ENCODE measurements at regions not wholly inside any gene's neighbourhood (a gene's known extent, or its start where the extent isn't known, plus 50 kb on each side); places are given as distances from the start of the nearest gene placed in this dataset.
"Not testable (repeated sequence)": the region's sequence is repeated elsewhere in the genome, so short reads cannot be mapped to it uniquely, and the experiment has no call there.

- no peak for DNase-seq
Measured at GRCh38 chr16:22627043-22627442, 116.4 kb downstream of the NPIPB5 start.

GRCh38 chr16:22628994-22629393 is 118.3 kb downstream of the NPIPB5 start:
- DNase-seq: no peak

GRCh38 chr16:22630242-22630641 is 119.6 kb downstream of the NPIPB5 start:
- DNase-seq: no peak

DNA sequence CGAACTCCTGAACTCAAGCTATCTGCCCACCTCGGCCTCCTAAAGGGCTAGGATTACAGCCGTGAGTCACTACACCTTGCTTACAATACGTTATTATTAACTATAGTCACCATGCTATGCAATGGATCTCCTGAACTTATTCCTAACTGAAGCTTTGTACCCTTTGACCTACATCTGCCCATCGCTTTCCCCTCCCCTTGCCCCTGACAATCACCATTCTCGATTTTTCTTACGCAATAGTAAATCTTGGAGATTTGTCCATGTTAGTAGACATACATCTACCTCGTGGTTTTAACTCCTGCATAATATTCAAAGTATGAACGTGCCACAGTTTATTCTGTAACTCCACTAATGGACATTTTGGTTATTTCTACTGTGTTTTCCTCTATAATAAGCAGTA is 120.6 kb downstream of the NPIPB5 start:
- no peak for DNase-seq

- no peak for DNase-seq
Measured at GRCh38 chr16:22632606-22633005, 121.9 kb downstream of the NPIPB5 start.

GRCh38 chr16:22633280-22633679 is 122.6 kb downstream of the NPIPB5 start:
- DNase-seq: no peak

- no peak for DNase-seq
Measured at GRCh38 chr16:22633799-22634198, 123.1 kb downstream of the NPIPB5 start.

DNA sequence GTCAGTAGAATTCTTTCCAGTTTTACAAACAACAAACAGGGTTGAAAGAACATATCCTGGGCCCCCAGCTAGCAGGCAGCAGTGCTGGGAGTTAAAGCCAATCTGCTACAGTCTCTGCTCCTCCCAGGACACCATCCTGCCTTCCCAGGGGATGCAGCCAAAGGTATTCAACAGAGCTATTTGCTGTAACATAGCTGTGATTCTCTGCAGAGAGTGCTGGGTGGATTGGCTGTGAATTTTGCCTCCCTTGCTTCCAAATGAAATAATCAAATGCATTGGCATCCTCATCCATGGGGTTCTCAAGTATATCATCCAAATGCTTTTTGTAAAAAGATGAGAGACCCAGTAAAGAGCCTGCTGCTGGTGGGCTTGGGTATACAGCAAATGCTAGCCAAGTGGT is 124.3 kb downstream of the NPIPB5 start:
- no peak for DNase-seq

DNA sequence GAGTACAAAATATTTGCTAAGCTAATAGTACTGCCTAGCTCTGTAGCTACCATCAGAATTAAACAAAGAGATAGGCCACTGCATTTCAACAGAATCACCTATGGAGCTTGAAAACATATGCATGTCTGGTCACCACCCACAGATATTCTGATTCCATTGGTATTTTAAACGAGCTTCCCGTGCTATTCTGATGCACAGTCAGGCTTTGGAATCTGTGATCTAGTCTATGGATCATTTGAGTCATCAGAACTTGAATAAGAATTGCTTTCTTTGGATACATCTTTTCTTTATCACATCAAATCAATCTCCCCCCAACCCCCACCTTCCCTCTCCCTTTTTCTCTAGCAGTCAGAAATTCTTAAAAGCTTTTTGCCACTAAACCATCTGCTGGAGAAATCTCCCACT is 124.7 kb downstream of the NPIPB5 start:
- no peak for DNase-seq

DNA sequence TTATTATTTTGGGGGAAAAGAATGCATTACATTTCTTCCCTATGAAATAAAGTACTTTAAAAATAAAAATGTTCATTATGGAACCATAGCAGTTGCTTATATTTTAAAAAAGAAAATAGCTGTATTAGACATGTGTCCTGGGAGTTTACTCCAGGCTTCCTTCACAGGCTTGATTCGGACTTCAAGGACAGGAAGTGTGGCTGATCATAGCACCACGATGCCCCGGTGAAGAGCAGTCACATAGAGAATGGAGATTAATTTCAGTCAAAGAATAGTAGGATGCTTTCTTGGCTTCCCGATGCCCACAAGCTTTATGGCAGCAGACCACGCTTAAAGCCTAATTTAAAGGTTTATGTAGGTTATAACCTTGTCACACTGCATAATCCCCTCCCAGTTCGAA is 125.1 kb downstream of the NPIPB5 start:
- no peak for DNase-seq

GRCh38 chr16:22638393-22639206 is 127.9 kb downstream of the NPIPB5 start:
- DNase-seq: no peak

DNA sequence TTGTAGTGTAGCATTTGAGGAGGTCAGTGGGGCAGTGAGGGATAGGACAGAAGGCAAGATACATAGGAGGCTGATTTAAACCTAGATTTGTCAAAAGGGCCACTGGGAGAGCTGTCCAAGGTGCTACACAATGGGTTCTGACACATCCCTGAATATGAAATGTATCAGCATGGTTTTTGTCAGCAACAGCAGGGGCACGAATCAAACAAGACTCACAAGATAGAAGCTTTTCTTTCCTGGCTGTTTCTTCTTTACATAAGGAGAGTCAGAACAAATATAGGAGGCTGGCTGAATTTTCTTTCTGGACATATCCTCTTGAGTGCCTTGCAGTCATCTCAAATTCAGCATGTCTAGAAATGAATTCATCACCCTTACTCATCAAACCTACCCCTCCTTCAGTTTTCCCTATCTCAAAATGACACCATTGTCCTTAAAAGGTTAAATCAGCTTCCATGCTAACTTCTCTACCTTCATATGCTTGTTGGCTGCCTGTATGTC is 130.5 kb downstream of the NPIPB5 start:
- DNase-seq: no peak

- DNase-seq: no peak
Measured at GRCh38 chr16:22642416-22643088, 131.9 kb downstream of the NPIPB5 start.

GRCh38 chr16:22643203-22643602 is 132.5 kb downstream of the NPIPB5 start:
- DNase-seq: not testable (repeated sequence)

GRCh38 chr16:22643886-22644285 is 133.2 kb downstream of the NPIPB5 start:
- no peak for DNase-seq

DNA sequence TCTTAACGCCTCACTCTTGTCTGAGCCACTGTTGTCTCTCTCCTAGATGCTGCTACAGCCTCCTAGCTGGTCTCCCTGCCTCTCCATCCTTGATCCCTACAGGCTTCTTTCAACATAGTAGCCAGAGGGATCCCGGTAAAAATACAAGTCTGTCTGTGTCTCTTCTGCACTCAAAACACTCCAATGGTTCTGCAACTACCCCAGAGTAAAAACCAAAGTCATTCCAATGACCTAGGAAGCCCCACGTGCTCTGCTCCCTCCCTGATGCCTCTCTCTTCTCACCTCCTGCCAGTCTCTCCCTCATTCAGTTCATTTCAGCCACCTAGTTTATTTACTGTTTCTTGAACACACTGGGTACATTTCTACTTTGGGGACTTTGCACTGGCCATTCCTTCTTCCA is 135.2 kb downstream of the NPIPB5 start:
- DNase-seq: no peak

DNA sequence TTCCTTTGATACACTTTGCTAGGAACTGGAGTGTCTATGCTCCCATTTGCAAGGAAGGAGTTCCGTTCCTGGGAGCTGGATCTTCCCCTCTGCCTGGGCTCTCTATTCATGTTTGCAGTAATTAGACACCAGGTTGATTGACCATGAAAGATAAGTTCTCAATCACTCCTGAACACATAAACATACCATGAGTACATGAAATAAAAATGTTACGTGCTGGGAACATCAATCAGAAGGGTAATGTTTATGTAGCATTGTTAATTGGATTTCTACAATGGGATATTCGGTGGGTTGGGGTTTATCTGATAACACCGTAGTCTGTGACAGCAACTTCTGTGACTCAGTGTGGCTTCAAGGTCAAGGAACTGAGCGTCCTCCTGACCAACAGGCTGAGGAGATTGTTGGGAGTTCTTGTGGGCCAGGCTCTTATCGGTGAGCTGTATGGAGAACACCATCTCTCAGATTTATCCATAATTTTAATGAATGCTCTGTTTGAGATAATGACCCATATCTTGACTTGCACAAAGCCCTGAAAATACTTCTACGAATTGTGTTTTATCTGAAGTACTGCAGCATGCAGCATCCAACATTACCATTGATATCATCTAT is 136.4 kb downstream of the NPIPB5 start:
- DNase-seq: no peak

GRCh38 chr16:22648141-22648540 is 137.4 kb downstream of the NPIPB5 start:
- DNase-seq: no peak

DNA sequence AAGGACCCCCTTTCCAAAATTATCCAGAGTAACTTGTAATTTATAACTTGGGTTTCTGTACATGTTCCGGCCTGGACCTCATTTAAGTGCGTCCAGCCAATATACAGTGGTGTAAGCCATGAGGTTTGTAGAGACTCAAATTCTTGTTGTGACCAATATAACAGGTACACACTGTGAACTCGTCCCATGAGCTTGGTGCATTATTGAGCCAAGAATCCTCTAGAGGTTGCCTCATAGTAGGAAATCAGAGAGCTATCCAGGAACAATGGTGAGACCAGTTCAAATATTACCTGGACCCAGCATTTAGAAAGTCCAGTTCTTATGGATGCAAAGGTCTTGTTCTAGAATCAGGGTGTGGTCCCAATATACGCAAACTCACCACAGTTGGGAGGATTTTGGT is 138.2 kb downstream of the NPIPB5 start:
- no peak for DNase-seq

DNA sequence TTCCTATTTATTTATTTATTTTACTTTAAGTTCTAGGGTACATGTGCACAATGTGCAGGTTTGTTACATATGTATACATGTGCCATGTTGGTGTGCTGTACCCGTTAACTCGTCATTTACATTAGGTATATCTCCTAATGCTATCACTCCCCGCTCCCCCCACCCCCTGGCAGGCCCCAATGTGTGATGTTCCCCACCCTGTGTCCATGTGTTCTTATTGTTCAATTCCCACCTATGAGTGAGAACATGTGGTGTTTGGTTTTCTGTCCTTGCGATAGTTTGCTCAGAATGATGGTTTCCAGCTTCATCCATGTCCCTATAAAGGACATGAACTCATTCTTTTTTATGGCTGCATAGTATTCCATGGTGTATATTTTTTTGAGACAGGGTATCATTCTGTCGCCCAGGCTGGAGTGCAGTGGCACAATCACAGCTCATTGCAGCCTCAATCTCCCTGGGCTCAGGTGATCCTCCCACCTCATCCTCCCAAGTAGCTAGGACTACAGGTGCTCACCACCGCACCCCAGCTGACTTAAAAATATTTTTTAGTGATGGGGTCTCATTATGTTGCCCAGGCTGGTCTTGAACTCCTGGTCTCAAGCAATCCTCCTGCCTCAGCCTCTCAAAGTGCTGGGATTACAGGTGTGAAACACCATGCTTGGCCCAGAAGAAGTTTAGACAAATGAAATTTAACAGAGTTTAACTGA is 140.6 kb downstream of the NPIPB5 start:
- DNase-seq: not testable (repeated sequence)

DNA sequence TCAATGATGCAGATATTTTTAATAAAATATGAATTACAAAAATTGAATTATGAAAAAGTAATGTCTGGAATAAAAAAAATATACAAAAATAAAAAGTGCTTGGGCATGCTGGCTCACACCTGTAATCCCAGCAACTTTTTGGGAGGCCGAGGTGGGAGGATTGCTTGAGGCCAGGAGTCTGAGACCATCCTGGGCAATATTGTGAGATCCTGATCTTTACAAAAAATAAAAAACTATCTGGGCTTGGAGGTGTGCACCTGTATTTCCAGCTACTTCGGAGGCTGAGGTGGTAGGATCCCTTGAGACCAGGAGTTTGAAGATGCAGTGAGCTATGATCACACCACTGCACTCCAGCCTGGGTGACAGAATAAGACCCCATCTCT is 141.8 kb downstream of the NPIPB5 start:
- no peak for DNase-seq

- no peak for DNase-seq
Measured at GRCh38 chr16:22653876-22654275, 143.2 kb downstream of the NPIPB5 start.

DNA sequence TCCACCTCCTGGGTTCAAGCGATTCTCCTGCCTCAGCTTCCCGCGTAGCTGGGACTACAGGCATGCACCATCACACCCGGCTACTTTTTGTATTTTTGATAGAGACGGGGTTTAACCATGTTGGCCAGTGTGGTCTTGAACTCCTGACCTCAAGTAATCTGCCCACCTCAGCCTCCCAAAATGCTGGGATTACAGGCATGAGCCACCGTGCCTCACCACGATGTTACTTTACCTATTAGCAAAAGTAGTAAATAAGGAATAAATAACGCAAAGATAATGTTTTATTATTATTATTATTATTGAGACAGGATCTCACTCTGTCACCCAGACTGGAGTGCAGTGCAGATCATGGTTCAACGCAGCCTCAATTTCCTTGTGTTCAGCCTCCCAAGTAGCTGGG is 145.9 kb downstream of the NPIPB5 start:
- DNase-seq: not testable (repeated sequence)
